ENCODE measurements at regions not wholly inside any gene's neighbourhood (a gene's known extent, or its start where the extent isn't known, plus 50 kb on each side); places are given as distances from the start of the nearest gene placed in this dataset.

- DNase-seq (no peak), ATAC-seq (no peak)
- Histone ChIP-seq H3K9me3 (no peaks in the 10 kb centered on the region), H3K4me3 (no peak overlapping the region), H3K36me3 (no peaks in the 10 kb centered on the region), H3K4me1 (no peaks in the 10 kb centered on the region), H3K27me3 (no peaks in the 10 kb centered on the region), H3K27ac (no peak overlapping the region)
- intact Hi-C loops (cut with DNase I), result no loop called here
- TF ChIP-seq CTCF (IDR thresholded peaks at IDR 0.05), result no peak
Observed at GRCh38 chr11:129723761-129724162, 91.9 kb upstream of the TMEM45B start.

- no peaks in the 10 kb centered on the region for H3K9me3 ChIP-seq
- no peaks in the 10 kb centered on the region for H3K36me3 ChIP-seq
- intact Hi-C loops (cut with DNase I), result no loop called here
- H3K4me3 ChIP-seq, result no peak overlapping the region
- no peak for TF ChIP-seq CTCF (IDR thresholded peaks at IDR 0.05)
- H3K27me3 ChIP-seq, result no peaks in the 10 kb centered on the region
- H3K4me1 ChIP-seq, result no peaks in the 10 kb centered on the region
- DNase-seq (no peak), ATAC-seq (no peak)
- H3K27ac ChIP-seq, result no peak overlapping the region
Observed at GRCh38 chr11:129724866-129725265, 90.8 kb upstream of the TMEM45B start.

GRCh38 chr11:129726179-129726578 lies 89.5 kb upstream of the TMEM45B start:
- Histone ChIP-seq H3K4me1 (no peaks in the 10 kb centered on the region), H3K27me3 (no peaks in the 10 kb centered on the region), H3K36me3 (no peaks in the 10 kb centered on the region), H3K27ac (no peak overlapping the region), H3K9me3 (no peaks in the 10 kb centered on the region), H3K4me3 (no peak overlapping the region)
- TF ChIP-seq CTCF (IDR thresholded peaks at IDR 0.05), result no peak
- intact Hi-C loops (cut with DNase I), result no loop called here
- DNase-seq (no peak), ATAC-seq (no peak)

- no peaks in the 10 kb centered on the region for H3K9me3 ChIP-seq
- ATAC-seq, result peak; percentile 30
- no peak for TF ChIP-seq CTCF (IDR thresholded peaks at IDR 0.05)
Observed at GRCh38 chr11:129728581-129728980, 87.1 kb upstream of the TMEM45B start.

GRCh38 chr11:129729216-129729615 lies 86.4 kb upstream of the TMEM45B start:
- no peaks in the 10 kb centered on the region for H3K36me3 ChIP-seq
- TF ChIP-seq CTCF (IDR thresholded peaks at IDR 0.05), result no peak
- no peaks in the 10 kb centered on the region for H3K4me1 ChIP-seq
- H3K27ac ChIP-seq, result no peak overlapping the region
- H3K27me3 ChIP-seq, result no peaks in the 10 kb centered on the region
- H3K4me3 ChIP-seq, result no peak overlapping the region
- intact Hi-C loops (cut with DNase I), result no loop called here
- ATAC-seq (no peak), DNase-seq (no peak)
- H3K9me3 ChIP-seq, result no peaks in the 10 kb centered on the region

More at GRCh38 chr11:129728581-129728980, 87.1 kb upstream of the TMEM45B start:
- H3K27ac ChIP-seq, result no peak overlapping the region
- no peaks in the 10 kb centered on the region for H3K4me1 ChIP-seq
- no peaks in the 10 kb centered on the region for H3K36me3 ChIP-seq
- intact Hi-C loops (cut with DNase I), result no loop called here
- no peaks in the 10 kb centered on the region for H3K27me3 ChIP-seq
- H3K4me3 ChIP-seq, result no peak overlapping the region
- peak in 1 of 4 donors; percentile 51 for DNase-seq

Data from left lung (tissue), 4 donors.